Cardiac septum (tissue), 1 donor: ENCODE measurements at regions not wholly inside any gene's neighbourhood (a gene's known extent, or its start where the extent isn't known, plus 50 kb on each side); places are given as distances from the start of the nearest gene placed in this dataset.
"Not testable (repeated sequence)": the region's sequence is repeated elsewhere in the genome, so short reads cannot be mapped to it uniquely, and the experiment has no call there.

Source experiments
- DNase-seq: peaks from one replicate; pipeline ENCODE4 v3.0.0-alpha.2; 2020; ENCODE audit warnings: low spot score
- intact Hi-C: fragments of 100-400 bp; cut with DNase I; formaldehyde crosslinking; loops from one replicate; pipeline ENCODE4 v1.14.0; 2022
- donor health status: DM: no; HTN: no; CAD: no.

GRCh38 chr5:67971223-67971830 is 244.2 kb upstream of the PIK3R1 start:
- intact Hi-C loops = no loop called here
- DNase-seq = no peak

- no peak for DNase-seq
- intact Hi-C loops = no loop called here
These were observed 245.9 kb upstream of the PIK3R1 start for GRCh38 chr5:67969631-67970030.

GRCh38 chr5:67969176-67969575 is 246.4 kb upstream of the PIK3R1 start:
- intact Hi-C loops = no loop called here
- DNase-seq = no peak

GRCh38 chr5:67966712-67967111 is 248.8 kb upstream of the PIK3R1 start:
- intact Hi-C loops = no loop called here
- no peak for DNase-seq

- no peak for DNase-seq
- intact Hi-C loops = loop anchor here (5.0 kb wide), 1 partner anchor 63 kb away; no protein-coding TSS in a partner anchor
These were observed 250.9 kb upstream of the PIK3R1 start for GRCh38 chr5:67964619-67965018.

GRCh38 chr5:67963789-67964519 is 251.6 kb upstream of the PIK3R1 start:
- intact Hi-C loops = loop anchor here (5.0 kb wide), 1 partner anchor 63 kb away; no protein-coding TSS in a partner anchor
- DNase-seq = no peak

GRCh38 chr5:67960939-67961338 is 254.6 kb upstream of the PIK3R1 start:
- intact Hi-C loops = loop anchor here (5.0 kb wide), 1 partner anchor 66 kb away; no protein-coding TSS in a partner anchor
- no peak for DNase-seq

- DNase-seq = no peak
- intact Hi-C loops = no loop called here
These were observed 258.2 kb upstream of the PIK3R1 start for GRCh38 chr5:67957374-67957773.

- DNase-seq = no peak
- intact Hi-C loops = no loop called here
These were observed 261.2 kb upstream of the PIK3R1 start for GRCh38 chr5:67954351-67954750.

GRCh38 chr5:67942421-67942820 is 273.1 kb upstream of the PIK3R1 start:
- DNase-seq = no peak
- intact Hi-C loops = no loop called here

GRCh38 chr5:67941614-67942401 is 273.7 kb upstream of the PIK3R1 start:
- intact Hi-C loops = no loop called here
- DNase-seq = no peak

- intact Hi-C loops = no loop called here
- no peak for DNase-seq
These were observed 279.5 kb upstream of the PIK3R1 start for GRCh38 chr5:67935908-67936566.

- intact Hi-C loops = no loop called here
- no peak for DNase-seq
These were observed 280.6 kb upstream of the PIK3R1 start for GRCh38 chr5:67934976-67935375.

- intact Hi-C loops = no loop called here
- DNase-seq = no peak
These were observed 290.0 kb upstream of the PIK3R1 start for GRCh38 chr5:67925511-67925910.

GRCh38 chr5:67921004-67921601 is 294.5 kb upstream of the PIK3R1 start:
- DNase-seq = no peak
- intact Hi-C loops = no loop called here

GRCh38 chr5:67919532-67919931 is 296.0 kb upstream of the PIK3R1 start:
- intact Hi-C loops, DNase-seq: not testable (repeated sequence)

- intact Hi-C loops = no loop called here
- no peak for DNase-seq
These were observed 298.0 kb upstream of the PIK3R1 start for GRCh38 chr5:67917561-67917960.

- DNase-seq = no peak
- intact Hi-C loops = no loop called here
These were observed 305.0 kb upstream of the PIK3R1 start for GRCh38 chr5:67910546-67910945.

- intact Hi-C loops = no loop called here
- DNase-seq = no peak
These were observed 307.3 kb upstream of the PIK3R1 start for GRCh38 chr5:67908126-67908765.
